Superior temporal gyrus (tissue), 1 donor: ENCODE measurements at regions not wholly inside any gene's neighbourhood (a gene's known extent, or its start where the extent isn't known, plus 50 kb on each side); places are given as distances from the start of the nearest gene placed in this dataset.

ENCODE experiments used
- DNase-seq: peaks from one replicate; pipeline ENCODE4 v3.0.0-alpha.2; 2016; ENCODE audit errors: extremely low spot score

DNA sequence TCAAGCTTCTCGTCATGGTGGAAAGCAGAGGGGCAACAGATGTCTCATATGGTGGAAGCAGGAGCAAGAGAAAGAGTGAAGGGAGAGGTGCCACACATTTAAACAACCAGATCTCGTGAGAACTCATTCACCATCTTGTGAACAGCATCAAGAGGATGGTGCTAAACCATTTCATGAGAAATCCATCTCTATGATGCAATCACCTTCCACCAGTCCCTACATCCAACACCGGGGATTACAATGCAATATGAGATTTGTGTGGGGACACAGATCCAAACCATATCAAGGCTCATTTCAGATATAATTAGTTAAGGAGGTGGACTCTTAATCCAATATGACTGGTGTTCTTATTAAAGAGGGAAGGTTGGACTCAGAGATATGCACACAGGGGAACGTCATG lies 272.8 kb downstream of the KCNS3 start:
- no peak for DNase-seq

DNA sequence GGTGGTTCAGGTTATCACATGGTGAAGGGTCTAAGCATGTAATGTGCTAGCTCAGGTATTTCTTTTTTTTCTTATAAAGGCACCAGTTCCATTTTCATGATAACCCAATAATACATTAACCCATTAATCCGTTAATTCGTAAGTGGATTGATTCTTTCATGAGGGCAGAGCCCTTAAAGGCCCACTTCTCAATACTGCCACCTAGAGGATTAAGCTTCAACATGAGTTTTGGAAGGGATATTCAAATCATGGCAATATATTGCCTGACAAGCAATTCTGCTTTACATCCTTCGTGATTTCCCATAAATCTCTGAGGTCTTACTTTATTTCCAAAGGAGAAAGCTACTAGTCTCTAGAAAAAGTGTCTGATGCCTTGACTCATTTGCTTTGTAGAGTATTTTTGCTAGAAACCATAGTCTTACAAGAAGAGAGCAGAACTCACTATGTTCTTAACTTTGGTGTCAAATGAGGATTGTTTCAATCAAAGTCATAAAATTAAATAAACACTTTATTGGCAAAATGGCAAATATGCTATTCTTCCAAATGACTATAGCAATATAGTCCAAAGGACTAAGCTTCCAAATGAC lies 271.3 kb downstream of the KCNS3 start:
- peak; percentile 86 for DNase-seq

DNA sequence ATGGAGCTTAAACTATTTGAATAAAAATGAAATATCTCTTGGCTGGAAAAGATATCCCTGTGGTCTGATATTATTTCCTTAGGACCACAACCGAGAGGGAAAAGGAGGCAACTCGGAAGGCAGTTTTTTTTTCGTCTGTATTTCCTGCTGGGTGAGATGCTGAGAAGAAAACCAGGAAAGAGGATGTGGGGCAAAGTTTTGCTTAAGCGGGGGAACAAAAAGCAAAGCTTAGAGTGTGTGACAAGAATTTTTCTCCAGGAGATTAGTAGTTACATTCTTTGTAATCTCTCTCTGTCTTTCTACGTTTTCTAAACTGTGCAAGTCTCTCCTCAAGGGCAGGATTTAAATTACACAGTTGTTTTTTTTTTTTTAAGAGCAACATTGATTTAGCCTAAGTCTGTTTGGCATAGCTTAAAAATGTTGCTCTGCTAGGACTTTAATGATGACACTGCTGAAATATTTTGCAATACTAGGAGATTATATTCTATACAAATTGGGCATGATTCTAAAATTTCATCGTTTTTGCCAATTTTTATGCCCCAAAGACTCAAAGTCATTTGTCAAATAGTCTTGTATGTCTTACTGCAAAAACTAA lies 258.5 kb downstream of the KCNS3 start:
- no peak for DNase-seq

DNA sequence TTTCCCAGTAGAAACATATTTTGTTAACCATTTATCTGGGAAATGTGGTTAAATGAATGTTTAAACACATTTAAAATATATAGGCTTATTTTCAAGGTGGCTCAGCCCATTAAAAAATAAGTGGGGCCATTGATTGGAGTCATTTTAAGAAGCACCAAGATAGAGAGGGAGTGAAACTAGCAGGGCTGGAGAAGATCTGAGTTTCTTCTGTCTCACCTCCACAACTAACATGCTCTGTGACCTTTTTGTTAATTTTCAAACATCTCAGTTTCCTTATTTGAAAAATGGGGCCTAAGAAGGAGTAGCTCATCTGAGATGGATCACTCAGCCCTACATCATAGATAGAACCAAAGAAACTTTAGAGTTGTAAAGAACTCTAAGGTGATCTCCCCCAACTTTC lies 254.8 kb downstream of the KCNS3 start:
- no peak for DNase-seq

DNA sequence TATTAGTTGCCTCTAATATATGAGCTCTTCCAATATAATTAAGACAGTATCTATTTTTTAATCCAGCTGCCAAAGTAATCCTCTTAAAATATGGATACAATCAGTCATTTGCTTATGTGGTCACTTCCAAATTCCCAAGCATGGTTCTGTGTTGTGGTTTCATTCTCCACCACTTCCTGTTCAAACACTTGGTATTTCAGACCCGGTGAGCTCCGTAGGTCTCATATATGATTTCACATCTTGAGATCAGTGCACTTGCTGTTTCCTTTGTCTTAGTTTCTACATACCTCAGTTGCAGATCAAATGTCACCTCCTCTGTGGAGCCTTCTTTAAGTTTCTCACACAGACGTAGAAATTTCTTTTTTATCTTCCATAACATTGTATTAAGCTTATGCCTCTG lies 254.2 kb downstream of the KCNS3 start:
- no peak for DNase-seq

DNA sequence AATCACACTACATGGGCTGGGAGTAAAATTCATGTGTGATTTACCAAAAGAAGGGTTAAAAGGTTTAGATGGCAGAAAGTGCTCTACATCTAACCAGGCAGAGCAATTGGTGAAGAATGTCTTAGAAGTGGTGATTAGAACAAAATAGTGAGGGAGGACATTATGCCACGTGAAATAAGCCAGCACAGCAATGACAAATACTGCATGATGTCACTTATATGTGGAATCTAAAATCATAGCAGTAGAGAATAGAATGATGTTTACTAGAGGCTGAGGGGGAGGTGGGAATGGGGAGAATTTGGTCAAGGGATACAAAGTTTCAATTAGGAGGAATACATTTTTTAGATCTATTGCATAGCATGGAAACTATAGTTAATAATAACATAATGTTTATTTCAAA lies 253.3 kb downstream of the KCNS3 start:
- DNase-seq: no peak

DNA sequence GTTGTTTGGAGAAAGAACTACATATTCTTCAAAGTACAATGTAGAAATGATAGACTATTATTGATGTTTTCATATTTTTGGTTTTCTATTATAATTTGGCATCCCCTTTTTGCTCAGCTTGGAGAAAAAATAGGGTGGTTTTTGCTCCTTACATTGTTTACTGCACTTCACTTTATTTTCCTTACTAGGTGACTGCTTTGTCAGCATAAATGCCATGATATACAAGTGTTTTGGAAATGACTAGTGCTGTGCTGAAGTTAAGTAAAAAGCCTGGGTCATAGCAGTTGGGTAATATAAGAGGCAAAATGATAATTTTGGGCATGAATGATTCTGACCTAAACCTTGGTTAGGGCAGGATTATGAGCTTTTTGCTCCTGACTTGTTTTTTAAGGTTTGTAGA lies 250.9 kb downstream of the KCNS3 start:
- DNase-seq: no peak

DNA sequence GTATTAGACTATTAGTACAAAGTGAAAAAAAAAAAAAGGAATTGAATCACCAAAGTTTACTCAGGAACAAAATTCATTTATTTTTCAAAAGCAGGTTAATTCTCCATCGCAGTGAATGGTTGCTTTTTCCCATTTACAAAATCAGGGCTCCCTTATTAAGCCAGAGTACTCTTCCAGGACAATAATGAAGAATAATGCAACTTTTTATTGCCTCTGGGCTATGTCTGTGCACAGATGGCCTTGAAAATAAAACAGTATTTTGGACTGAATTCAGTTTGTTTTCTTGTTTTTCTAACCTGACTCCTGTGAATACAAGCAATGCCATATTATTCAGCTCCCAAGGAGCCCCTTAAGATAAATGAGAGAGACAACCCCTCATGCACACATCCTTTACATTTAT lies 246.8 kb downstream of the KCNS3 start:
- DNase-seq: no peak

DNA sequence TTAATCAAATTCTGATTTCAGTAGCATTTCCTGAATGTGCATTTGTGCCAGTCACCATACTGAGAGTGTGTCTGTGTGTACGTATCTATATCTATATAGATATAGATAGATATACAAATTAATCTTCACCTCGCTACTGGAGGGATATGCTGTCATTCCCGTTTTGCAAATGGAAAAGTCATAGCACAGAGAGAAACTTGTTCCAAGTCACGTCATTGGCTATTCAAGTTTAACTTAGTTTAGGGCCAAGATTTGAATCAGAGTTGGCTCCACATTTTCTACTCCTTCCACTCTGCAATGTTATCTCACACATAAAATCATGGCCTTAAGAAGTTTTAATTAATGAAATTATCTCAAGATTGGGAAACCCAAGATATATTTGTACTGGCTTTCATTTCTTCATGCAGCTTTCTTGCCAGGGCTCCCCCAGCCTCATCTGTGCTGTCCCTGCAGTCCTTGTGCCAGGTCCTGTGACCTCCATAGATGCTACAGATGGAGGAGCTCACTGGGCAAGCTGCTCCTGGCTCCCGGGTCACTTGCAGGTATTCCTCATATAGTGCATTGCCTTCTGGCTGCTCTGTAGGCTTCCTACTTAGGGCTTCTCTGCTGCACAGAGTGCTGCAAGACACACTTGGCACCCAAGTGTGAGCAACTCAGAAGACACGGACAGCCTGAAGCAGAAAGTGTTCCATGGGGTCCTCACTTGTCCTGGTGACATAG lies 245.8 kb downstream of the KCNS3 start:
- DNase-seq: no peak

DNA sequence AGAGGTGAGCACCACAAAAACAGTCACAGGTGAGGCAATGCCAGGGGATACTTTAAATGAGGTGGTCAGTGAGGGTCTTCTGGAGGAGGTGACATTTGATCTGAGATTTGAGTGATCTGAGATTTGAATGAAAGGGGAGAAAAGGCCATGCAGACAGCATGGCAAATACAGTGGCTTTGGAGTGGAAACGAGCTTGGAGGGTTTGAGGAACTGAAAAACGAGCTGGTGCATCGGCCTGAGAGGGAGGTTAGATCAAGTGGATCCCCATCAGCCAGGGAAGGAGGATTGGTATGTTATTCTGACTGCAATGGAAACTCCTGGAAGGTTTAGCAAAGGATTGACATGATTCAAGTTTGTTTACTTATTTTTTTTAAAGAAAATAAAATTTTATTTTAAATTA lies 245.1 kb downstream of the KCNS3 start:
- DNase-seq: no peak

DNA sequence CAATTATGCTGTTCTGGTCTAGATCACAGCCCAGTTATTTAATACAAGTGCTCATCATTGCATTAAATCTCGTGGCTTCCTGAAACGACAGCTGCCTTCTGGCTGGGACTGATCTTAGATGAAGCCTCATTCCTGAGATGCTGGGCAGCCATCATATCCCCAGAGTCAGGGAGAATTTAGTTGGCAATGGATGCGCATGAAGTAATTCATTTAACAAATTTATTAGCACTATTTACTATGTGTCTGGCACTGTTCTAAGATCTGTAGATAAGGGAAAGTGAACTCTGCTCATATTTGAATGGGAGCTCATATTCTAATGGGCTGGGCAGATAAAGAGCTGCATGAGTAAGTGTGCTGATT lies 244.7 kb downstream of the KCNS3 start:
- DNase-seq: no peak

DNA sequence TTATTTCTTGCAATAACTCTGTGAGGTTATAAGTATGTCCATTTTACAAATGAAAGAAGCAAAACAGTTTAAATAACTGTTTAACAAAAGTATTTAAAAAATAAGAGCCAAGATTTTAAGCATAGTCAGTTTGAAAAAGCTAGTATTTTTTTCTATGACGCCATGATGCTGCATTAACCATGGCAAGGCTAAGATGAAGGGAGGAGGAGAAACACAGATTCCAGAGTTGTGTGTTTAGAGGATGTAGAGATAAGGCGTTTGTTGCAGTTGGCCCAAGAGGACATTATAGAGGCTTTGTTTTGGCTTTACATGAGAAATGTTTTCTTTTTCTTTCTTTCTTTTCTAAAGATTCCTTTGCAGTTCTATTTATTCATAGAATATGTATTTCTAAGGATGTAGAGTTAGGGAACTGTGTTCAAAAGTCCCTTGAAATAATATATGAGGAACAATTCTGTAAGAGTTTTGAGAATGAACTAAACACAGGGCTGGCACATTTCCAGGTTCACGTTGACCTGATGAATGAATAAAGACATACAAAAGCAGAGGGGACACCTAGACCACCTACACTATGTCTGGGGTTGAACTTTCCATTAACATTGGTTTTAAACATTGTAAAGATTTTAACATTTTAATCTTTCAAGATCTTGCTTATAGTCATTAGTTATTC lies 244.2 kb downstream of the KCNS3 start:
- no peak for DNase-seq

DNA sequence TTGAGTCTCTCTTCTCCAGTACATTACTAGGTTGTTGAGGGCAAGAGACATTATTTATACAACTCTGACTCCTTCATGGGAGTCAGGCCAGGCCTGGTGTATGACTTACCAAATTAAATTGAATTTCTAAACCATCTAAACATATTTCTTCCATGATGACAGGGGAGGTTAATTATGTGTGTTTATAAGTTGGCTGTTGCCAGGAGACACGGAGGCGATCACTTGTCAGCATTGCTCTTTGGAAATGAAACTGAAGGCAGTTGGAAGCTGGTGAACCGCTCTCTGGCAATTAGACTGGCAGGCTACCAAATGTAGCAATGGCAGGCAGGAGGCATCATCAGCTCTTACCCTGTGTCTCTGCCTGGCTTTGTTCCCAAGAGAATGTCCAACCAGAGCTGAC lies 241.4 kb downstream of the KCNS3 start:
- no peak for DNase-seq

DNA sequence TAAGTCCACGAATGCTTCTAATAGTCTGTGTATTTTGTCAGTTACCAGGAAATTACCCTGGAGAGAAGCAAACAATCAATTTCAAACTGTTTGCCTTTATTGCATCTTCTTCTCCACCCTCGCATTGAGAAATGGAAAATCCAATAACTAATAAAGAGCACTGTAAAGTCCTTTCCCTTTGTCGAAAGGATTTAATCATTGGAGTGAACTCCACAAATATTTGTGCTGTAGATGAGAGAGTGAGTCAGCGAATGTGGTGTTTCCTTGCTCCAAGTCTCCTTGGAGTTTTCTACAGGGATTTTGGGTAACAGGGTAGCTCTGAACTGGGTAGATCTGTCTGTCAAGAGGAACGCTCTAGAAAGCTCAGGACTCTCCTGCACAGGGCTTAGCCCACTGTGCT lies 240.2 kb downstream of the KCNS3 start:
- DNase-seq: no peak

DNA sequence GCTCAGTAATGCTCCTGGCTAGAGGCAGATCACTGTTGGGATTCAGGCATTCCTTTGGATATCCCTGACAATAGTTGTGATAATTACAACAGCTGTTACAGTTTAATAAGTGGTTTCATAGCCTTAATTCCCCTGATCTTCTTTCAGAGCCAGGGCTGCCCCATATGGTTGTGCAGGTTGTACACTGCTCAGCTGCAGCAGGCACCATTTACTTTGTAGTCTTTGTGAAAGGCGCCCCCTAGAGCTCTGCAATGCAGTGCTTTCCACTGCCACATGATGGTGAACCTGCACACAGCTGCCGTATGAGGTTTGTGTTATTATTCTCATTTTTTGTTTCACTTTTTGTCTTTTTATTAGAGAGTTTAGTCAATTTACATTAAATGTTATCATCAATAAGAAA lies 239.1 kb downstream of the KCNS3 start:
- no peak for DNase-seq

DNA sequence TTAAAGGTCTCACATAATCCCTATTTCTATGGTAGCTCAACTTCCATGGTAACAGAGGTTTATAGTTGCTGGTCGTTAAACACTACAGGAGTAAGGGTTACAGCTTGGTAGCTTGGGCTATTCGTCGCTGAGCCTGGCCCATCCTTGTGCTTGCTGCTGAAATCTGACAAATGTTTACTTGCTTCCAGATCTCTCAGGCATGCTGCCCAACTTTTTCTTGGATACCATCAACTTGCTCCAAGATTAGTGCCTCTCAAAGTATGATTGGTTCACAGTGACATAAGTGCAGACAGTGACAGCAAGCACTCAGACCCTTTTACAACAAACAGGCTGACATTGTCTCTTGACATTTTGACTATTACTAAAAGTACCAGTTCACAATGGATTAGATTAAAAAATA lies 231.8 kb downstream of the KCNS3 start:
- DNase-seq: no peak

DNA sequence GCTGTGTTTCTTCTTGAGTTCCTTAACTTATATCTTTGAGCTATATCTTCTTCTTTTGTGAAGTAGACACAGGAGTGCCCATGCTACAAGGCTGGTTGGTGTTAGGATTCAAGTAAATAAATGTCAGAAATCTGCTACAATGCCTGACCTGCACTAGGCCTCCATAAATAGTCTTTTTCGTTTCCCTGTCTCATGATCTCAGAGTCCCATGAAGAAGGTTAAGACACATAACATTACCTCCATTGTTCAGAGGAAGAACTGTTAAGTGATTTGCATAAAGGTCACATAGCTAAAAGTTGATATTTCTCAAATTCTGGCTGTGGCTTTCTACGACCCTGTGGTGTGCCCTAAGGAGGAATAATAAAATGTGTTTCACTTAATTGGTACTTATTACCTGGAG lies 228.4 kb downstream of the KCNS3 start:
- no peak for DNase-seq

DNA sequence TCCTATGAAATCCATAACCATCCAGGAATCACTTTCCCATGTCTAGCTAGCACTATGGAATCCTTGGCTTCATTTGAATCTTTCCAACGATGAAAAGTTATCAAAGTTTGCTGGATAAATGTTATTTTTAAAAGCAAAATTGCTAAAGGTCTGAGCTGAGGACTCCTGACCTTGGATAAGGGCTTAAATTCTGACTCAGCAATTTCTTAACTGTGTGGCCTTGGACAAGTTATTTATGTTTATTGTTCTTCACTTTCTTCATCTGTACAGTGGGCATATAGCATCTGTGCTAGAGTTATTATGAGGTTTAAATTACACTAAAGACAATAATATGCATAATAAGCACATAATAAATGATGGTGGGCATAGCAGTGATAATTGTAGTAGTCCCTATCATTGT lies 227.5 kb downstream of the KCNS3 start:
- no peak for DNase-seq

DNA sequence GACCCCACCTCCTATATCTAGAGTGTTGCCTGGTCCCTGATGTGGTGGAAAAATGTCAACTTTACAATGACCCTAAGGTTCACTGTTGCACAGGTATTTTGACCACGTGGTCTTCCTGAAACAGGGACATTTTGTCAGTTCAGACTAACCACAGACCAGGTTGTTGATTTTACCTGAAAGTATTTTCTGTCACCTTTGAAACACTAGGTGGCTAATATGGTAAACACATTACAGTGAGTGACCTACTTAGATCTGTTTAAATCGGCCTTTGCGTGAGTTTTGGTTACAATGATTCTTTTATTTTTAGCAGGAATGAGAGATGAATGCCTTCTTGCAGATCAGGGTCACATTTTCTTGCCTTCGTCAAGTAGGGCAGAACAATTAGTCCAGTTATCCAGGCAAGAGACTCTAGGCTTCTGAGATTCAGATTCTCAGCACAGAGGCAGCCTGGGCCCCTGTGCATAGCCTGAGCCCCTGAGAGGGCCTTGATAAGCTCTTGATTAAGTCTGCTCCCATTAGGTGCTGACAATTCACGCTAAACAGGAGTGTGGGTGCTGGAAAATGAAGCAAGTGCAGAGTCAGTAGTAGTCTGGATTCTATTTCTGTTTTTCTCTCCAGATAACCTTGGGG lies 226.2 kb downstream of the KCNS3 start:
- no peak for DNase-seq

DNA sequence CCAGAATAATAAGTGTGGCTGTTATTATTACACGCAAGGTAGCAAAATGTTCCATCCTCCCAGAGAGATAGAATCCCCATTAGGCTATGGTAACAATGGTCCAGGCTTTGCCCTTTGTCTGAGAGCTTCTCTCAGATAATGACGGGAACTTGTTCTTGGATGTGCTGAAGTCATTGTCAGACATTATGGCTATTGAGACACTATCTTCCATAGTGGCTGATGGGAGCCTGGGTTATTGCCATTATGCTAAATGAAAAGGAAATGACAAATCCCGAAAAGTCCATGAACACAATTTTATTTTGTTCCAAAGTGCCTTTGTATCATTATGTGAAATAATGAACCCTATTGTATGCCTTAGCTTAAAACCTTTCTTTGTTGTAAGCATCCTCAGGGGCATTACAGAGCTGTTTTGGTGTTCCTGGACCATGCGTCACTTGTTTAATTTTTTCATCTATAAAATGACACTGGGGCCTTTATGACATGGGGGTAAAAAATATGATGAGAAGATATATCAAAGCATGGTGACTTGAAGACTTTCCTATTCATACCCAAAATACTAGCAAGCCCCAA lies 218.5 kb downstream of the KCNS3 start:
- peak; percentile 49 for DNase-seq

DNA sequence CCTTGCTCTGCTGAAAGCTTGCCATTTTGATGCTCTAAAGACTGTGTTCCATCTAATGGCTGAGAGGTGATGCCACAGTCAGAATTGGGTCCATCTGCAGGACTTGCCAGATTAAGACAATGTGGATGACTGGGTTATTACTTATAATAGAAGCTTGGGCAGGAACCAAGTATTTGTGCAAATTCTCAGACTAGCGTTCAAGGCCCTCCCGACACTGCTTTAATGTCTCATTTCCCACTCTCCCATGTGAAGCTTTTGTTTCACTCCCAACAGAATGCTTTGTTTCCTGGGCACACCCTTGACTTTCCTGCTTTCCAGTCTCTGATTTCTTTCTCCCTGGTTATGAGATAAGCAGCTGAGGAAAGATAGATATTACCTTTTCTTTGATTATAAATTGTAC lies 215.8 kb downstream of the KCNS3 start:
- no peak for DNase-seq

DNA sequence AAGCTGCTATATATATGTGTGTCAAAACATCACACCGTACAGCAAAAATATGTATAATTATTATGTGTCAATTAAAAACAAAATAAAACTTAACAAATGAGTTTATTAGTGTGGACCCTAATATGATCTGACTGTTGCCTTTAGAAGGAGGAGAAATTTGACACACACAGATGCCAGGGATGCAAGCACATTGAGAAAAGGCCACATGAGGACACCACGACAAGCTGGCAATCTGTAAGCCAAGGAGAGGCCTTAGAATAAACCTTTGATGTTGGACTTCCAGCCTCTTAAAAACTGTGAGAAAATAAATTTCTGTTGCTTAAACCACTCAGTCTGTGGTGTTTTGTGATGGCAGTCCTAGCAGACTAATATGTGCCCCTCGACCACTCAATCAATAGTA lies 214.7 kb downstream of the KCNS3 start:
- DNase-seq: no peak
